Nephron progenitor cell (in vitro differentiated cells): ENCODE measurements at regions not wholly inside any gene's neighbourhood (a gene's known extent, or its start where the extent isn't known, plus 50 kb on each side); places are given as distances from the start of the nearest gene placed in this dataset.

Experiments
- DNase-seq: peaks from one replicate; pipeline ENCODE4 v3.0.0; 2021
- H3K27ac Mint-ChIP-seq: 2 replicates; pipeline ENCODE4 v1.8.0; 2021; ENCODE audit warnings: mild to moderate bottlenecking, moderate library complexity, mixed read lengths
- H3K27me3 Mint-ChIP-seq: 2 replicates; pipeline ENCODE4 v1.8.0; 2021; ENCODE audit warnings: mild to moderate bottlenecking, low read depth, mixed read lengths; ENCODE audit not compliant: poor library complexity
- H3K36me3 Mint-ChIP-seq: 2 replicates; pipeline ENCODE4 v1.8.0; 2021; ENCODE audit warnings: low read depth, mixed read lengths
- H3K4me1 Mint-ChIP-seq: 2 replicates; pipeline ENCODE4 v1.8.0; 2021; ENCODE audit warnings: mixed read lengths
- H3K4me3 Mint-ChIP-seq: 2 replicates; pipeline ENCODE4 v1.8.0; 2021; ENCODE audit warnings: mild to moderate bottlenecking, moderate library complexity, mixed read lengths
- H3K9me3 Mint-ChIP-seq: 2 replicates; pipeline ENCODE4 v1.8.0; 2021; ENCODE audit warnings: mild to moderate bottlenecking, moderate library complexity, mixed read lengths
- TF ChIP-seq, protein P1 (sequence below): fragments of 200-600 bp; sonication (generic); IDR thresholded peaks from 2 replicates; pipeline ENCODE4 v1.5.0; 2021; ENCODE audit warnings: antibody characterized with exemption

DNA sequence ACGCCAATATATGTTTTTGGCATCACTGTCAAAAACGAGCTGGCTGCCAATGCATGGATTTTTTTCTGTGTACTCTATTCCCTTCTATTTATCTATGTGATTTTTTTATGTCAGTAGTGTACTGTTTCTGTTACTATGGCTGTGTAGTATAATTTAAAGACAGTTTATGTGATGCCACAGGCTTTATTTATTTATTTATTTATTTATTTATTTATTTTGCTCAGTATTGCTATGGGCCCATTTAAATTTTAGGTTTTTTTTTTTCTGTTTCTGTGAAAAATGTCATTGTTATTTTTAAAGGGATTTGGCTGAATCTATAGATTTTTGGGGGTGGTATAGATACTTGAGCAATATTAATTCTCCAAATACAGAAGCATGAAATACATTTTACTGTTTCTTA lies 338.4 kb upstream of the POU3F4 start:
- H3K36me3 Mint-ChIP-seq: no peaks in the 10 kb centered on the region

DNA sequence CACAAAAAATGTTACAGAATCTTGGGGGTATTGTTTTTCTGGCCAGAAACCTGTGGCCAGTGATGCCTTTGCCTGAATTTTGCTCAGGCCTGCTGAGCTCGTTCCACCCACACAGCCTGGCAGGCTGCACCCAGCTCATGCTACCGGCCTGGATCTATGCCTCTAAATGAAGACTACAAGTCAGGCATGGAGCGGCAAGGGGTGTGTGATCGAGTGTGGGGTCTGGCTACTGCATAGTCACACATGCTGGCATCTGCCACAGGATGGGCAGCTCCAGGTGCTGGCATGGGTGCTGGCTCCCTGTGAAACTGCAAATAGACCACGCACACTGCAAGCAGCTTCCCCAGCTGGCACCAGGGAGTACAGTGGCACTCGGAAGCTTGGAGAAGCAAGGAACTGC lies 323.1 kb upstream of the POU3F4 start:
- H3K9me3 Mint-ChIP-seq: peaks cover 43% of the 10 kb centered on the region
- H3K27me3 Mint-ChIP-seq: peaks cover 7% of the 10 kb centered on the region
- no peaks in the 10 kb centered on the region for H3K36me3 Mint-ChIP-seq
- no peak overlapping the region for H3K27ac Mint-ChIP-seq
- TF ChIP-seq, protein P1, sequence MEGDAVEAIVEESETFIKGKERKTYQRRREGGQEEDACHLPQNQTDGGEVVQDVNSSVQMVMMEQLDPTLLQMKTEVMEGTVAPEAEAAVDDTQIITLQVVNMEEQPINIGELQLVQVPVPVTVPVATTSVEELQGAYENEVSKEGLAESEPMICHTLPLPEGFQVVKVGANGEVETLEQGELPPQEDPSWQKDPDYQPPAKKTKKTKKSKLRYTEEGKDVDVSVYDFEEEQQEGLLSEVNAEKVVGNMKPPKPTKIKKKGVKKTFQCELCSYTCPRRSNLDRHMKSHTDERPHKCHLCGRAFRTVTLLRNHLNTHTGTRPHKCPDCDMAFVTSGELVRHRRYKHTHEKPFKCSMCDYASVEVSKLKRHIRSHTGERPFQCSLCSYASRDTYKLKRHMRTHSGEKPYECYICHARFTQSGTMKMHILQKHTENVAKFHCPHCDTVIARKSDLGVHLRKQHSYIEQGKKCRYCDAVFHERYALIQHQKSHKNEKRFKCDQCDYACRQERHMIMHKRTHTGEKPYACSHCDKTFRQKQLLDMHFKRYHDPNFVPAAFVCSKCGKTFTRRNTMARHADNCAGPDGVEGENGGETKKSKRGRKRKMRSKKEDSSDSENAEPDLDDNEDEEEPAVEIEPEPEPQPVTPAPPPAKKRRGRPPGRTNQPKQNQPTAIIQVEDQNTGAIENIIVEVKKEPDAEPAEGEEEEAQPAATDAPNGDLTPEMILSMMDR: no peak
- H3K4me1 Mint-ChIP-seq: no peaks in the 10 kb centered on the region
- H3K4me3 Mint-ChIP-seq: no peak overlapping the region
- no peak for DNase-seq

More for the DNA sequence above, 338.4 kb upstream of the POU3F4 start:
- TF ChIP-seq, protein P1: no peak
- no peak overlapping the region for H3K4me3 Mint-ChIP-seq
- no peak for DNase-seq
- H3K4me1 Mint-ChIP-seq: no peaks in the 10 kb centered on the region
- no peaks in the 10 kb centered on the region for H3K27me3 Mint-ChIP-seq
- H3K9me3 Mint-ChIP-seq: peaks cover 14% of the 10 kb centered on the region
- H3K27ac Mint-ChIP-seq: no peak overlapping the region

DNA sequence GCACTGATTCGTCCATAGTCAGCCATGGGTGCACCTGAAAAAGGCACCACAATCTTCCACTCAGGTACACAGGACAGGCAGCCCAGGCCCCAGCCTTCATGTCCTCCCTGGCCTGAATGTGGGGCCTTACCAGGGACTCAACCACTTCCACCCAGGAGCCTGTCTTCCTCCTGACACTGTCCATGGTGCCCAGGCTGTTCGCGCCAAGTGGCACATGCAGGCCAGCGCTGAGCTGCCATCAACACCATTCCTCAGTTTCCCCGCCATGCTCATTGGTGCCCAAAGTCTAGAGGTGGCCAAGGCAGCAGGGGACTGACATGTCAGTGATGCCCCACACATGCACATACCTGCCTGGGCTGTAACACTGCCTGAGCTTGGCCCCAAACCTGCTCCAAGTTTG lies 322.2 kb upstream of the POU3F4 start:
- H3K4me1 Mint-ChIP-seq: no peaks in the 10 kb centered on the region
- TF ChIP-seq, protein P1: no peak
- H3K27ac Mint-ChIP-seq: no peak overlapping the region
- H3K4me3 Mint-ChIP-seq: no peak overlapping the region
- H3K36me3 Mint-ChIP-seq: no peaks in the 10 kb centered on the region
- peaks cover 48% of the 10 kb centered on the region for H3K9me3 Mint-ChIP-seq
- DNase-seq: no peak
- peaks cover 7% of the 10 kb centered on the region for H3K27me3 Mint-ChIP-seq

GRCh38 chrX:83186632-83187031 lies 321.5 kb upstream of the POU3F4 start:
- Mint-ChIP-seq H3K27me3 (peaks cover 7% of the 10 kb centered on the region), H3K4me3 (no peak overlapping the region), H3K36me3 (no peaks in the 10 kb centered on the region), H3K27ac (no peak overlapping the region), H3K4me1 (no peaks in the 10 kb centered on the region), H3K9me3 (peaks cover 54% of the 10 kb centered on the region)
- DNase-seq: no peak
- TF ChIP-seq, protein P1: no peak
